NCI-H345 treated with DMSO at 0.1 percent for 48 hours (cell line): ENCODE measurements at regions not wholly inside any gene's neighbourhood (a gene's known extent, or its start where the extent isn't known, plus 50 kb on each side); places are given as distances from the start of the nearest gene placed in this dataset.
"Not testable (repeated sequence)": the region's sequence is repeated elsewhere in the genome, so short reads cannot be mapped to it uniquely, and the experiment has no call there.

Experiments
- DNase-seq: peaks from one replicate; lab custom pipeline; 2025; ENCODE audit not compliant: unreplicated experiment; lab: John Stamatoyannopoulos, UW

DNA sequence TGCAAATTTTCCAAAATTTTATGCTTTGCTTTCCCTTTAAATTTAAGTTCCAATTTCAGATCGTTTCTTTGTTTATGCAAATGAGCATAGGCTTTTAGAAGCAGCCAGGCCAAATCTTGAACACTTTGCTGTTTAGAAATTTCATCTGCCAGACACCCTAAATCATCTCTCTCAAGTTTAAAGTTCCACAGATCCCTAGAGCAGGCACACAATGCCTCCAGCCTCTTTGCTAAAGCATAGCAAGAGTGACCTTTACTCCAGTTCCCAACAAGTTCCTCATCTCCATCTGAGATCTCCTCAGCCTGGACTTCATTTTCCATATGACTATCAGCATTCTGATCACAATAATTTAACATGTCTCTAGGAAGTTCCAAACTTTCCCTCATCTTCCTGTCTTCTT lies 254.5 kb downstream of the DLL1 start:
- not testable (repeated sequence) for DNase-seq

DNA sequence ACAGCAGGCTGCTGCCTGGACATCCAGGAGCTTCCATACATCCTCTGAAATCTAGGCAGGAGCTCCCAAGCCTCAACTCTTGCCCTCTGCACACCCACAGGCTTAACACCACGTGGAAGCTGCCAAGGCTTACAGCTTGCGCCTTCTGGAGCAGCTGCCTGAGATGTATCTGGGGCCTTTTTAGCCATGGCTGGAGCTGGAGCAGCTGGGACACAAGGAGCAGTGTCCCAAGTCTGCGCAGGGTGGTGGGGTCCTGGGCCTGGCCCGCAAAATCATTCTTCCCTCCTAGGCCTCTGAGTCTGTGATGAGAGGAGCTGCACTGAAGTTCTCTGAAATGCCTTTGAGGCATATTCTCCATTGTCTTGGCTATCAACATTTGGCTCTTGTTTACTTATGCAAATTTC lies 255.0 kb downstream of the DLL1 start:
- DNase-seq, result no peak

DNA sequence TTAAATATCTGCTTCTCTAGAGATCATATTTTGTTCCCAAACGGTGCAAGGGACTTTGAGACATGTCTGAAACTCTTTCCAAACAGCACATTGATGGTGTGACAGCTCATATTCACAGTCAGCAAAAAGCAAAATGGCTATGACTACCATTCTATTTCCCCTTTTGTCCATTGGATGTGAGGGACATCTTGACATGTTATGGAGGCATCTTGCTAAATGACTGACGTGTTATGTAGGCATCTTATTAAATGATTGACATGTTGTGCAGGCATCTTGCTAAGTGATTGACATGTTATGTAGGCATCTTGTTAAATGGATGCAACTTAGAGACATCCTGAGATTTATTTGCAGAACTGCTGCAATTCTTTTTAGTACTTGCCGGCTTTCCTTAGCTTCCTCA lies 255.8 kb downstream of the DLL1 start:
- DNase-seq, result no peak

DNA sequence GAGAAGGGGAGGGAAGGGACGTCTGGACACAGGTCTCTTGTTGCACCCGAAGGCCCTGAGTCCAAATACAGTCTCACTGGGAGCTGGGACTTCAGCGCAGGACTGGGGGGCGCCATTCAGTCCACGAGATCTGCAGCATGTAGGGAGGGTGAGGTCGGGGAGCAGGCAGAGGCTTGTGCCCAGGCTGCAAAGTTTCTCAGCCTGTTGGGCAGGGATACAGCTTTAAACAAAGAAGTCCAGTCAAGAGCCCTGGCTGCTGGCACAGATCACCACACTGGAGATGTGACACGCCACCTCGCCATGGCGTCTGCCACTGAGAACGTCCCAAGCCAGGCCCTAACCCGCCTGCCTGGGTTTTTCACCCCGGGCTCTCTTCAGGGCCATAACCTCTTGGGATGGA lies 256.6 kb downstream of the DLL1 start:
- DNase-seq, result no peak

DNA sequence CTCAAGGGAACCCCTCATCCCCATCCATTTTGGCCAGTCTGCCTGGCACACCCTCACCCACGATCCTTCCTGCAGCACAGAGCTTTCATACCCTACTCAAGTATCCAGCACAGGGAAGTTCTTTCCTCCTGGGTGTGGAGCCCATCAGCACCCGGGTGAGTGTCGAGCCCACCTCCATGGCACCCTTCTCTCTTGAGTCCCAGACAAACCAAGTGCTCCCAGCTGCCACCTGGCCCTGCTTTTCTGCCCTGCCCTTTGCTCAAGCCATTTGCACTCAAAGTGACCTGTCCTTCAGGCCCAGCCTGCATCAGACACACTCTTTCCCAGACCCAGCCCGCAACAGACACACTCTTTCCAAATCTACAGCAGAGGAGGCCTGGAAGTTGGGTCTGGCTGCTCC lies 257.2 kb downstream of the DLL1 start:
- no peak for DNase-seq

DNA sequence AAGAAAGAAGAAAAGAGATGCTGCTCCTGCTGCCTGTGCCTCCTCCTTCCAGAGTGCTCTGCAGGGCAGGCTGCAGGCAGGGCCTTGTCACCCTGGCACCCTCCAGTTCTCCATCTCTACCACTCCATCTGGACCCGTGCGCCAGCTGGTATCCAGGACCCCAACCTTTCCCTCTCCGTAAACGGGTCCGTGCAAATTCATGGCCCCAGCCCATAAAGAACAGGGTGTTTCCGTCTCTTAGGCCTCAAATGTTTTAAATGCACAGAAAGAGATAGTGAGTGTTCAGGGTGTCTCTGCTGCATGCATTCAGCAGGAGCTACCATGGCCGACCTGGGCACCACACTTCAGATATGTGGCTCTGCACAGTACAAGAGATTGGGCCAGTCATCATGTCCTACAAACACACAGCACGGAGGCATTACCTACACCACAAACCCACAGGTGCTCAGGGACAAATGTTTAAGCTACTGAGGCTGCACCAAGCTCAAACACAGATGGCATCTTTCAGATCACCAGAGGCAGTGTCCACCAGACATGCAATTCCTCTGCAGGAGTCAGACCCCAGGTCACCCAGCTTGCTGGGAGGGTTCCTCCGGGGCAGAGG lies 258.1 kb downstream of the DLL1 start:
- no peak for DNase-seq

DNA sequence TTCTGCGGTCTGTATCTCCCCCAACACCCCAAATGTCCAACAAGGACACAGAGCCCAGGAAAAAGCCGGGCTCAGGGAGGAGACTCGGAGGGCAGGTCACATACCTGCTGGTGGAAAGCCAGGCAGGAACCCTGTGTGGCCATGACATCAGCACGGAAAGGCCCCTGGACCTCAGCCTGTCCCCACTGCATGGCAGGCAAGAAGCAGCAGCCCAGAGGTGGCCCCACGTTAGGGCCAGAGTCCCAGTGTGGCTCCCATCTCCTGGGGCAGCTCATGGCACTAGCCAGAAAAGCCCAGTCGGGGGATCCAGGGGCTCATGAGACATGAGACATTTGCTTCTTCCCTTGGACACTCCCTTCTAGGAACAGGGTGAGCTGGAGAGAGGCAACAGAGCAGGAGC lies 258.7 kb downstream of the DLL1 start:
- no peak for DNase-seq

DNA sequence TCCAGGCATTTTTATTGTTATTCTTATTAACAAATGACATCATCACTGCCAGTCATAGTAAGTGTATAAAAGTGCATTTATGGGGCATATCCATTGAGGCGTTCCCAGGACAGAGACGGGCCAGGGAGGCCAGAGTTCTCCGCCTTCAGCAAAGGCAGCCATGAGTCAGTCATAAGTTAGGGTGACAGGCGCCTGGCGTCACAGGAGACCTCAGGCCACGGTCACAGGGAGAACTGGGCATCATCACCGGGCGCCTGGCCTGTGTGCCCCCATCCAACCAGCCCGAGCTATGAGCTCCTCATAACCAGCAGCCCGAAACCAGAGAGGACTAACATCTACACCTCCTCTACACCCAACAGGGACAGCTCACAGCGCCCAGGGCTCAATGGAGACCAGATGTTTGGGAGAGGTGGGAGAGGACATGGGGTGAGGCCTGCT lies 259.2 kb downstream of the DLL1 start:
- no peak for DNase-seq

DNA sequence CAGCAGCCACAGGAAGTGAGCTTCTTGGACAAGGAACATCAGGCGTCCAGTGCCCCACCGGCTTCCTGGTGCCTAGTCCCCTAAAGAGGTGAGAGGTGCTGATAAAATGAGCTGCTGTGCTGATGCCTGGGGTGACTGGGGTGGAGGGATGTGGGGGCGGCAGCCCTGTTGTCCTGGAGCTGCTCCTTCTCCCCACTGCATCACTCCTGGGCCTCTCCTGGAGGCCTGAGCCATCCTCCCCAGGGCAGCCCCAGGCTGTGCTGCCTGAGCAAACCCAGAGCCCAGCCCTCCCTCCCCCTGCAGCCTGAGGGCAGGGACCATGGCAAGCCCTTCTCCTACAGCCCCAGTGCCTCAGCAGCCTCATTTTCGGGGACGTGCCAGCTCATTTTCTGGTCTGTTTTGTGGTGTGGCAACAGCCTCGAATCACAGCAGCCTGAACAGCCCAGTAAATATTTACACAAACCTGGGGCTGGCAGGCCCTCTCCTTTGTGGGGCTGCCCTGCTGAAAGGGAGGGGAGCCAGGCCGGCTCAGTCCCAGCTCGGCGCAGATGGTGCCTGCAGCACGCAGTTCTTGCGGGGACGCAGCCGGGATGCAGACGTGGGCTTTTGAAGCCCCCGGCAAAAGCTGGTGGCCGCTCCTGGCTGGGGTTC lies 259.9 kb downstream of the DLL1 start:
- DNase-seq, result peak; percentile 84

DNA sequence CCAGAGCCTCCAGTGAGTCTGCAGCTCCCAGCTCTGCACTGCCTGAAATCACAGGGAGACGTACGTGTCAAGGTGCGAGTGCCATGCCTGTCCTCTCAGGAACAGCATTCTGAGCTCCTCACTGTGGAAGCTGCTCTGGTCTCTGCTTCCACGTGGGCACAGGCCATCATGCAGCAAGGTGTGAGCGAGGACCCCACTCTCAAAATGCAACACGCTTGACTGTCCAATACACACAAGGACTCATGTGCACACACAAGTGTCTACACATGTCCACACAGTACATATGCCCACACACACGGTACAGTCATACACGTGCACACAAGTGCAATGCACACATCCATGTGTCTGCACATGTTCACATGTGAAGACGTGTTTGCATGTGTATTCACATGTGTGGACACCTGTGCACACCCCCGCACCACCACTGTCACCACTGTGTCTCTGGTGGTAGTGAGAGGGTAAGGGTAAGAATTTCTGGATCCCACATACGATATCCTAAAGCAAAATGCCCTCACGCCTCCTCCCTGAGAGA lies 260.5 kb downstream of the DLL1 start:
- DNase-seq, result no peak

DNA sequence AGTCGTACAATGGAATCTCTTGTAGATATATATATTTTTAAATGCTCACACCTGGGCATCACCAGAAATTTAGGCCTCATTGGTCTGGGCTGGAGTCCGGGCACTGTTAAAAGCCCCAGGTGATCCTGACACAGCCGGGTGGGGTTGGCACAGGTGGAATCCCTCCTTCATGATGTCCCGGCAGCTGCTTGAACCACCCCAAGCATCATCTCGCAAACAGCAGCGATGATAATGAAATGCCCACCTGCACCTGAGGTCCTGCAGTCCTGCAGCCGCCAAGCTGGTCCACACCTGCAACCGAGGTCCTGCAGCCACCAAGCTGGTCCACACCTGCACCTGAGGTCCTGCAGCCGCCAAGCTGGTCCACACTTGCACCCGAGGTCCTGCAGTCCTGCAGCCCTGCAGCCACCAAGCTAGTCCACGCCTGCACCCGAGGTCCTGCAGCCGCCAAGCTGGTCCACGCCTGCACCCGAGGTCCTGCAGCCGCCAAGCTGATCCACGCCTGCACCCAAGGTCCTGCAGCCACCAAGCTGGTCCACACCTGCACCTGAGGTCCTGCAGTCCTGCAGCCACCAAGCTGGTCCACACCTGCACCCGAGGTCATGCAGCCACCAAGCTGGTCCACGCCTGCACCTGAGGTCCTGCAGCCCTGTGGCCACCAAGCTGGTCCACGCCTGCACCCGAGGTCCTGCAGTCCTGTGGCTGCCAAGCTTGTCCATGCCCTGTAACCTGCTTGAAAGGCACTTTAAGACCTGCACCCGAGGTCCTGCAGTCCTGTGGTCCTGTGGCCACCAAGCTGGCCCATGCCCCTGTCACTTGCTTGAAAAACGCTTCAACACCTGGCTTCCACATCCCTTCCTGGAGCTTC lies 261.2 kb downstream of the DLL1 start:
- DNase-seq, result no peak

DNA sequence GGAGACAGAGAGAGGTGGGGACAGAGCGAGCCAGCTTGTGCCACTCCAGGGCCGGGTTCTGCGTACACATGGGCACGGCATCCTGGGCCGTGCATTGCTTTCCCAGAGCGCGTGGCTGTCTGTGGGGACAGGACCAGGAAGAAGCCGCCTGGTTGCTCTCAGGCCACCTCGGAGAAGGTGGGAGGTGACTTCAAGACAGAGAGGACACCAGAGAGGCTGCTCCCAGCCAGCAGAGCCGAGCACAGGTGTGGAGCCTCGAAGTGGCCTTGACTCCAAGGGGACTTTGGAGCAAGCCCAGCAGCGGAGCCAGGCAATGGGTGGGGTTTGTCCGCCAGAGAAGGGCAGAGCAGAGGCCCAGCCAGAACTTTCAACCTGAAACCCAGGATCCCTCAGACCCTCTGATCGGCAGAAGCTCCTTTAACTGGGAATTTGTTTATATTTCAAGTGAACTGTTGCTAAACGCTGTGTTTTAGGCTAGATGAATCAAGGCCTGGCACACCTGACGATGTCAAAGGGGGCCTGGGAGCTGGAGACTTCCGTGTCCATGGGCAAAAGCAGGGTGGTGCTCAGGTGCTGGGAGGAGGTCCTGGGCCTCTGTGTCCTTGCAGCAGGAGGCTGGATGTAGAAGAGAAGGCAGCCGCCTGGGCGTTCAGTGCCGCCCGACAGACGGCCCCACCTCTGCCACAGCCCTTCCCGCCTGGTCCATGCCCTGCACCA lies 262.1 kb downstream of the DLL1 start:
- DNase-seq, result no peak

DNA sequence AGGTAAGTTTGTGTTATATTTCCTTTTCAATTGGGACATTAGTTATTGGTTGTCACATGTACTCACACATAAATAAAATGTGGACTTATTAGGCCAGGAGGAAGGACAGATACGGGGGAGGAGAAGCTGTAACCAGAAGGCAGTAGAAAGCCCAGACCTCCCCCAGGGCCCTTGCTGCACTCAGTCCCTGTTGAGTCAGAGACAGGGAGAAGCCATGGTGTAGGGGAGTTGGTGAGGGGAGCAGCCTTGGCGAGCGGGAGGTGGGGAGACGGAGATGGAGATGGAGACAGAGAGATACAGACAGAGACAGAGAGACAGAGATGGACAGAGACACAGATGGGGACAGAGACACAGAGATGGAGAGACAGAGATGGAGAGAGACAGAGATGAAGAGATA lies 263.2 kb downstream of the DLL1 start:
- no peak for DNase-seq

DNA sequence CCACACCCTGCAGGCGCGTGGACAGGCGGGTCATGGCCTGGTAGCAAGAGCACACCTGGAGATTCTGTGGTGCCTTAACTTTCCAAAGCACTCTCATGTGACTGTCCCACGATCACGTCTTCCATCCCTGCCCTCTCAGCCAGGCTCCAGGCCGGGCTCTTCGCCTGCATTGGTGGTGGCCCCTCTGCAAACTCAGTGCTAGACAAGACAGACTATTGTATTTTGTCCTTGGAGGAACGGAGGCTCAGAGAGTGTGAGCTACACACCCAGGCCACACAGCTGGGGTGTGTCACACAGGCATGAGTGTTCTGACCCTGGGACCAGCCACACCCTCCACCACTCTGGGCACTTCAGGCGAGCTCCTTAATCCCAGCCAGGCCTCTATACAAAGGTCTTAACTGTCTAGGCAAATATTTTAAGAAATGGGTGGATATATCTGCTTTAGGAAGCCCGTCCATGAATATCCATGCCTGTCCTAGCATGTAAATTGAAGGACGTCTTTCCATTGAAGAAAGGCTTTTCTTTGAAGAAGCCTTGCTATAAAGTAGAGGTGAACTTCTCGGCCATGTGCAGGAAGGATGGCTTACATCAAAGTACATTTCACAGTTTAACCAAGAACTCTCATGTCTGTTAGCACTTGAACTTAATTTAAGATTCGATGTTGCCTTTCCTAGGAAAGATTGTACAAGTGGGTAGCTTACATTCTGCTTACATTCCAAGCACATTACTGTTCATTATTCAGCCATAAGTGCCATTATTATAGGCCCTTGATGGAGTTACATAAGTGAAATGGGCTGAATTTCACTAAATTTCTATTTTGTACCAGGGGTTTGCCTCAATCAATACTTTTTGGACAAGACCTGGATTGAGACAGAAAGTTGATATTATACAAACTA lies 263.9 kb downstream of the DLL1 start:
- peak; percentile 3 for DNase-seq

DNA sequence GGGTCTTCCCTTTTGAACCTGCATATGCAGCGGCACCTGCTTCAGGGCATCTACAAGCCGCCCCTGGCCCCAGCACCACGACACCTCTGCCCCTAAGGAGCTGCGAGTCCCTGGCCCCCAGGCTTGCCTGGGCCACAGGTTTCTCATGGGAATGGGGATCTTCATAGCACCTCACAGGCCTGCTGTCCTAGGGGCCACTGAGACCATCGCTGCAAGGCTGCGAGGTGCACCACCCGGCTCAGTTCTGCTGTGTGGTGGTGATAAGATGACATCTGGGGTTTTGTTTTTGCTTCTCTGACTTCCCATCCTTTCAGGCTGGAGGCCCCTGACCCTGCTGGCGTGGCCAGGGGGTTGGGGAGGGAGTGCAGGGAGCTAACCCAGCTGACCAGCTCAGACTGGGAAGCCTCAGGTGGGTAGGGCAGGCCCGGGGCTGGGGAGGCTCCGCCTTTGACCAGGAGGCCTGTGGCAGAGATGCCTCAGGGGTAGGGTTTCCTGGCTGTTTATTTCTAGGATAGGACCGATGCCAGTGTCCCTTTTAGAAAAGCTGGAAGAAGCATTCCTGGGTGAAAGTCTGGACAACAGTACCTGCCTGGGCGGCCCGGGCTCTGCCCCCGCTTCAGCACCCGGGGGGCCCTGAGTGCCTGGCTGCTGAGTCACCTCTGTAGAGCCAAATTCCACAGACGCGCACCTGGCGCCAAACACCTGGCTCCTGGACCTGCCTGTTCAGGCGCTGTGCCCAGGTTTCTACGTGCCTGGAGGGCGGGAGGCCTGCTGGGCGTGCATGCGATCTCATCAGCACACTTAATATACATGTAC lies 264.7 kb downstream of the DLL1 start:
- DNase-seq, result peak; percentile 82

DNA sequence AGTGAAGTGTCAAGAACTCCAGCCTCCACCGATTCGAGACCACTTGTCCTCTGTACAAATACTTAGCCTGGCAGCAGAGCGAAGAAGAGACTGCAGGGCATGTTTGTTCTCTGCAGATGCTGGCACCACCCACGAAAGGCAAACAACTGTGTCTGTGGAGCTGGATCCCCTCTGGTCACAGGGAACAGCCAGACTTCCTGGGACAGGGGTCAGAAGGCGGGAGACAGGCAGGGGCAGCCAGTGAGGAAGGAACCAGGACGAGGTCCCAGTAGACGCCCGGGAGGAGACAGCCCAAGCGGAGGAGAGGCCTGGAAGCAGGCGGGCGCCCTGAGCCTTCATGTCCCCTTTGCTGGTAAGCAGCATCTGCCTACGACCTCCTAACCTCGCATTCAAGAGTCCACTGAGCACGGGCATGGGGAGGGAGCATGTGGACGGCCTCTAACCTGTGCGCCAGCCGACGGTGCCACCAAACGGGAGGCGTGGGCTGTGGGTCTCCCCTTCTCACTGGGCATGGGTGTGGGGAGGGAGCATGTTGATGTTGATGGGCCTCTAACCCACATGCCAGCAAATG lies 265.5 kb downstream of the DLL1 start:
- peak; percentile 85 for DNase-seq

DNA sequence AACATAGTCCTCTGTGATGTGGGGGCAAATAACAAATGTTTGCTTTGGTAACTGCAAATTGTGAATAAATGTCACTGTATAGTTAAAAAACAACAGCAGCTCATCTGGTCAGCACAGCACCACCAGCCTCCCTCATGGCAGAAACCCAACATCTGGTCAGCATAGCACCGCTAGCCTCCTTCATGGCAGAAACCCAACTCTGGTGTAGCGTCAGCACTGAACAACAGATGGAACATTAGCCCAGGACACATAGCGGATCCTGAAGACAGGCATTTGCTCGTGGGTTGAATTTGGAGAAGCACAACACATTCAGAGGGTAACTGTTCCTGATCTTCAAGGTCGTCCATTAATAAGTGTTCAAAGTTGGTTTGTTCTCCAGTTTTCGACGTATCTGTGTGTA lies 265.9 kb downstream of the DLL1 start:
- no peak for DNase-seq

DNA sequence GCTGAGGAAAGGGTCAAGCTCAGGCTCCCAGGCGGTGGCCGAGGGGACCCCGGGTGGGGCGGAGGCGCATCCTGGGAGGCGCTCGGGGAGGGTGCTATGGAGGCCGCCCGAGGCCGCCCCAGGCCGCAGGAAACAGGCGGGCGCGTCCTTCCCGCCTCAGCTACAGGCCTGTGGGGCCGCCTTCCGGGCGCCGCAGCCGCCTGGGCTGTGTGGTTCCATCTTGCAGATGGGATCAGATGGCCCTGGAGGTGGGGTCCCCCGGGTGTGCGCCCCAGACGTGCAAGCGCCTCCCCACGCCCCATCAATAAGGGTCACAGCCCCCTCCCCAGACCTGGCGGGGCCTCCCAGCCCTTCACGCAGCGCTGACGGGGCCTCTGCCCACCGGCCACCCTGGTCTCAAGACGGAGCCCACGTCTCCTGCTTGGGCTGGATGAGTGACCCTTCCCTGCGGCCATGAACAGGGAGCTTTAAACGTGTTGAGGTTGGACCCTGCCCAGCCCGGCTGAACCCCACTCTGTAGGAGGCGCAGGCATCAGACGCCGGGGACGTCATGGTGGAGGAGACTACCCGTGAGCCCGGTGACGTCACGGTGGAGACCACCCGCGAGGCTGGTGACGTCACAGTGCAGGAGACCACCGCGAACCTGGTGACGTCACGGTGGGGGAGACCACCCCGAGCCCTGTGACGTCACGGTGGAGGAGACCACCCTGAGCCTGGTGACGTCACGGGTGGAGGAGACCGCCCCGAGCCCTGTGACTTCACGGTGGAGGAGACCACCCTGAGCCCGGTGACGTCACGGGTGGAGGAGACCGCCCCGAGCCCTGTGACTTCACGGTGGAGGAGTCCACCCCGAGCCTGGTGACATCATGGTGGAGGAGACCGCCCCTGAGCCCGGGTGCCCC lies 267.0 kb downstream of the DLL1 start:
- DNase-seq, result no peak
